HepG2 (cell line): ENCODE measurements at regions not wholly inside any gene's neighbourhood (a gene's known extent, or its start where the extent isn't known, plus 50 kb on each side); places are given as distances from the start of the nearest gene placed in this dataset.

Source experiments
- ATAC-seq: fragments of 200-7000 bp; cut with Tn5 transposase; 3 replicates; pipeline ENCODE4 v1.9.1; 2020; ENCODE audit warnings: mild to moderate bottlenecking, moderate library complexity
- BruUV-seq: library from RNA; stranded (reverse); fragments of 400-500 nt; replicated peaks from 2 replicates; lab custom pipeline; 2021; lab: Mats Ljungman, UMichigan
- CTCF ChIA-PET: fragments of 300-600 bp; formaldehyde crosslinking; extraction: SDS; loops from one replicate; lab custom pipeline; 2021; ENCODE audit warnings: low total read pairs, inconsistent platforms, low intra/inter-chr PET ratio; lab: Yijun Ruan, JAX
- POLR2A ChIA-PET: fragments of 350-600 bp; sonication (Branson Sonifier 250); formaldehyde crosslinking; loops from one replicate; lab custom pipeline; 2020; ENCODE audit warnings: antibody characterized with exemption, inconsistent platforms; lab: Yijun Ruan, JAX
- DNase-seq: peaks from one replicate; pipeline ENCODE4 v3.0.0-alpha.2; 2015; ENCODE audit warnings: low spot score
- FAIRE-seq: peaks from 3 replicates; lab custom pipeline; 2011; peaks lifted over from hg19 to GRCh38; lab: Jason Lieb, UNC
- H2AFZ ChIP-seq: one replicate; pipeline ENCODE4 v1.6.1; 2011; ENCODE audit warnings: low read length, inconsistent platforms
- H3K27ac ChIP-seq: fragments of 300-600 bp; 3 replicates; pipeline ENCODE4 v1.8.0; 2011; ENCODE audit warnings: mixed run types, mild to moderate bottlenecking, mixed read lengths, low read length, inconsistent platforms; ENCODE audit not compliant: insufficient read depth; ENCODE audit errors: extremely low read length
- H3K27me3 ChIP-seq, 2 experiments: fragments of 200-600 bp in 1 of 2; 2 replicates in 1 of 2; 3 replicates in 1 of 2; pipeline versions ENCODE4 v1.6.0 to v1.8.0; 2011; ENCODE audit warnings: low read length in 2 of 2, mild to moderate bottlenecking in 2 of 2, moderate library complexity in 2 of 2, inconsistent platforms in 1 of 2; ENCODE audit not compliant: insufficient read depth in 2 of 2, control insufficient read depth in 1 of 2
- H3K36me3 ChIP-seq, 2 experiments: fragments of 200-600 bp in 1 of 2; replicated peaks in 1 of 2; 2 replicates in 1 of 2; 3 replicates in 1 of 2; pipeline versions ENCODE4 v1.5.1 to v1.8.0; 2011; ENCODE audit warnings: low read length in 2 of 2, inconsistent platforms in 1 of 2; ENCODE audit not compliant: insufficient read depth in 2 of 2, control insufficient read depth in 1 of 2
- H3K4me1 ChIP-seq: 2 replicates; pipeline ENCODE4 v1.5.1; 2012; ENCODE audit warnings: low read length, inconsistent platforms; ENCODE audit not compliant: insufficient read depth
- H3K4me2 ChIP-seq: 2 replicates; pipeline ENCODE4 v1.6.0; 2011; ENCODE audit warnings: low read depth, low read length, inconsistent platforms
- H3K4me3 ChIP-seq, 3 experiments: fragments of 200-600 bp in 1 of 3; sonication (generic), shearing (Covaris generic) in 1 of 3; replicated peaks in 1 of 3; 2 replicates each; pipeline ENCODE4 v1.5.1; 2011 to 2016; ENCODE audit warnings: low read length in 3 of 3, inconsistent platforms in 2 of 3, low read depth in 2 of 3, mild to moderate bottlenecking in 2 of 3, control low read depth in 1 of 3, mixed read lengths in 1 of 3; ENCODE audit not compliant: insufficient read depth in 1 of 3
- H3K79me2 ChIP-seq: one replicate; pipeline ENCODE4 v1.6.1; 2011; ENCODE audit warnings: low read length, inconsistent platforms; ENCODE audit not compliant: insufficient read depth
- H3K9ac ChIP-seq: 2 replicates; pipeline ENCODE4 v1.6.0; 2011; ENCODE audit warnings: mild to moderate bottlenecking, low read depth, low read length, inconsistent platforms; ENCODE audit not compliant: insufficient read depth
- H3K9me3 ChIP-seq: 2 replicates; pipeline ENCODE4 v1.5.1; 2012; ENCODE audit warnings: mild to moderate bottlenecking, low read length
- H4K20me1 ChIP-seq: 2 replicates; pipeline ENCODE4 v1.6.0; 2011; ENCODE audit warnings: inconsistent platforms, mild to moderate bottlenecking, low read length, moderate library complexity; ENCODE audit not compliant: insufficient read depth
- NCOR1 ChIP-seq: fragments of 200-600 bp; sonication (generic); IDR thresholded peaks from 2 replicates; pipeline ENCODE4 v1.7.0; 2017; ENCODE audit warnings: antibody characterized with exemption, low read length, borderline replicate concordance
- SMAD9 ChIP-seq: sonication (generic); formaldehyde crosslinking; IDR thresholded peaks from 2 replicates; pipeline ENCODE4 v1.5.1; 2020; ENCODE audit warnings: mild to moderate bottlenecking, missing genetic modification reagents
- ZNF225 ChIP-seq: sonication (generic); formaldehyde crosslinking; IDR thresholded peaks from 2 replicates; pipeline ENCODE4 v1.4.0; 2020; ENCODE audit warnings: mild to moderate bottlenecking, missing genetic modification reagents
- ZNF484 ChIP-seq: sonication (generic); formaldehyde crosslinking; IDR thresholded peaks from 2 replicates; pipeline ENCODE4 v1.5.1; 2020; ENCODE audit warnings: mild to moderate bottlenecking, low read depth, missing genetic modification reagents, borderline replicate concordance
- ZNF550 ChIP-seq: sonication (generic); formaldehyde crosslinking; IDR thresholded peaks from 2 replicates; pipeline ENCODE4 v1.4.0; 2020; ENCODE audit warnings: mild to moderate bottlenecking, missing genetic modification reagents, borderline replicate concordance
- ZNF75D ChIP-seq: sonication (generic); formaldehyde crosslinking; IDR thresholded peaks from 2 replicates; pipeline ENCODE4 v1.8.1; 2023; ENCODE audit warnings: missing genetic modification reagents, mild to moderate bottlenecking, borderline replicate concordance
- WGBS: methylation state at CpG from one replicate; pipeline ENCODE4 v1.1.6; 2017; ENCODE audit warnings: low lambda C conversion rate; 5-methylcytosine and 5-hydroxymethylcytosine counted together
- in situ Hi-C: cut with HindIII; loops from 2 replicates; pipeline ENCODE4 v1.10.0; 2017; ENCODE audit warnings: low pct_unique_long_range_greater_than_20kb; ENCODE audit not compliant: extremely low pct_ligation_motif_present
- intact Hi-C: fragments of 100-400 bp; cut with micrococcal nuclease; formaldehyde crosslinking; loops from one replicate; pipeline ENCODE4 v1.10.0; 2022; ENCODE audit not compliant: unreplicated experiment
- TF ChIP-seq, protein P1 (sequence below): sonication (generic); formaldehyde crosslinking; IDR thresholded peaks from 2 replicates; pipeline ENCODE4 v1.4.0; 2020; ENCODE audit warnings: missing genetic modification reagents
- TF ChIP-seq, protein P2 (sequence below): sonication (generic); formaldehyde crosslinking; IDR thresholded peaks from 2 replicates; pipeline ENCODE4 v1.4.0; 2020; ENCODE audit warnings: mild to moderate bottlenecking, missing genetic modification reagents
- TF ChIP-seq, protein P3 (sequence below): sonication (generic); formaldehyde crosslinking; IDR thresholded peaks from 2 replicates; pipeline ENCODE4 v1.5.0; 2020; ENCODE audit warnings: missing genetic modification reagents
- TF ChIP-seq, protein P4 (sequence below): sonication (generic); formaldehyde crosslinking; IDR thresholded peaks from 2 replicates; pipeline ENCODE4 v1.8.0; 2022; ENCODE audit warnings: mild to moderate bottlenecking, missing genetic modification reagents

DNA sequence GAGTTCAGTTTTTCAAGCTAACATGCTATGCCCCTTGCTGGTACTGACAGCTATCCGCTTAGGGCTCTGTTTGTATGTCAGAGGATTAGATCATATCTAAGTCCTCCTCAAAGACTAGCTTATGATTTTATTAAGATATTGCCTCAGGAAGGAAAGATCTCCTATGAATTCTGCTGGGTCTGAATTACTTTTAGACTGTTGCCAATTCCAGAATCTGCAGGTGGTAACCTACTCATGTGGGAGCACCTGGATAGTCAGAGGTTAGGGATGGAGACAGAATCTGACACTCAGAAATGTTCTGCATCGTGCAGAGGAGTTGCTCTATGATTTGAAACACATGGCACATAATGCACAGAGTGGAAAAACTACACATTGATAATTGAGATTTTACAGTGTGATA lies 843.4 kb downstream of the SLC6A15 start:
- no peak overlapping the region for H3K27ac ChIP-seq
- H3K4me1 ChIP-seq: no peaks in the 10 kb centered on the region
- no peak overlapping the region for H3K4me2 ChIP-seq
- ATAC-seq (no peak), FAIRE-seq (no peak), DNase-seq (no peak)
- TF ChIP-seq, protein P1, sequence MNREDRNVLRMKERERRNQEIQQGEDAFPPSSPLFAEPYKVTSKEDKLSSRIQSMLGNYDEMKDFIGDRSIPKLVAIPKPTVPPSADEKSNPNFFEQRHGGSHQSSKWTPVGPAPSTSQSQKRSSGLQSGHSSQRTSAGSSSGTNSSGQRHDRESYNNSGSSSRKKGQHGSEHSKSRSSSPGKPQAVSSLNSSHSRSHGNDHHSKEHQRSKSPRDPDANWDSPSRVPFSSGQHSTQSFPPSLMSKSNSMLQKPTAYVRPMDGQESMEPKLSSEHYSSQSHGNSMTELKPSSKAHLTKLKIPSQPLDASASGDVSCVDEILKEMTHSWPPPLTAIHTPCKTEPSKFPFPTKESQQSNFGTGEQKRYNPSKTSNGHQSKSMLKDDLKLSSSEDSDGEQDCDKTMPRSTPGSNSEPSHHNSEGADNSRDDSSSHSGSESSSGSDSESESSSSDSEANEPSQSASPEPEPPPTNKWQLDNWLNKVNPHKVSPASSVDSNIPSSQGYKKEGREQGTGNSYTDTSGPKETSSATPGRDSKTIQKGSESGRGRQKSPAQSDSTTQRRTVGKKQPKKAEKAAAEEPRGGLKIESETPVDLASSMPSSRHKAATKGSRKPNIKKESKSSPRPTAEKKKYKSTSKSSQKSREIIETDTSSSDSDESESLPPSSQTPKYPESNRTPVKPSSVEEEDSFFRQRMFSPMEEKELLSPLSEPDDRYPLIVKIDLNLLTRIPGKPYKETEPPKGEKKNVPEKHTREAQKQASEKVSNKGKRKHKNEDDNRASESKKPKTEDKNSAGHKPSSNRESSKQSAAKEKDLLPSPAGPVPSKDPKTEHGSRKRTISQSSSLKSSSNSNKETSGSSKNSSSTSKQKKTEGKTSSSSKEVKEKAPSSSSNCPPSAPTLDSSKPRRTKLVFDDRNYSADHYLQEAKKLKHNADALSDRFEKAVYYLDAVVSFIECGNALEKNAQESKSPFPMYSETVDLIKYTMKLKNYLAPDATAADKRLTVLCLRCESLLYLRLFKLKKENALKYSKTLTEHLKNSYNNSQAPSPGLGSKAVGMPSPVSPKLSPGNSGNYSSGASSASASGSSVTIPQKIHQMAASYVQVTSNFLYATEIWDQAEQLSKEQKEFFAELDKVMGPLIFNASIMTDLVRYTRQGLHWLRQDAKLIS (CRISPR knock-in tag): no peak
- TF ChIP-seq ZNF550 (no peak), ZNF225 (no peak), ZNF75D (CRISPR knock-in tag) (no peak), SMAD9 (CRISPR knock-in tag) (no peak), ZNF484 (CRISPR knock-in tag) (no peak), NCOR1 (no peak)
- TF ChIP-seq, protein P2, sequence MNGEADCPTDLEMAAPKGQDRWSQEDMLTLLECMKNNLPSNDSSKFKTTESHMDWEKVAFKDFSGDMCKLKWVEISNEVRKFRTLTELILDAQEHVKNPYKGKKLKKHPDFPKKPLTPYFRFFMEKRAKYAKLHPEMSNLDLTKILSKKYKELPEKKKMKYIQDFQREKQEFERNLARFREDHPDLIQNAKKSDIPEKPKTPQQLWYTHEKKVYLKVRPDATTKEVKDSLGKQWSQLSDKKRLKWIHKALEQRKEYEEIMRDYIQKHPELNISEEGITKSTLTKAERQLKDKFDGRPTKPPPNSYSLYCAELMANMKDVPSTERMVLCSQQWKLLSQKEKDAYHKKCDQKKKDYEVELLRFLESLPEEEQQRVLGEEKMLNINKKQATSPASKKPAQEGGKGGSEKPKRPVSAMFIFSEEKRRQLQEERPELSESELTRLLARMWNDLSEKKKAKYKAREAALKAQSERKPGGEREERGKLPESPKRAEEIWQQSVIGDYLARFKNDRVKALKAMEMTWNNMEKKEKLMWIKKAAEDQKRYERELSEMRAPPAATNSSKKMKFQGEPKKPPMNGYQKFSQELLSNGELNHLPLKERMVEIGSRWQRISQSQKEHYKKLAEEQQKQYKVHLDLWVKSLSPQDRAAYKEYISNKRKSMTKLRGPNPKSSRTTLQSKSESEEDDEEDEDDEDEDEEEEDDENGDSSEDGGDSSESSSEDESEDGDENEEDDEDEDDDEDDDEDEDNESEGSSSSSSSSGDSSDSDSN (CRISPR knock-in tag): no peak
- TF ChIP-seq, protein P3, sequence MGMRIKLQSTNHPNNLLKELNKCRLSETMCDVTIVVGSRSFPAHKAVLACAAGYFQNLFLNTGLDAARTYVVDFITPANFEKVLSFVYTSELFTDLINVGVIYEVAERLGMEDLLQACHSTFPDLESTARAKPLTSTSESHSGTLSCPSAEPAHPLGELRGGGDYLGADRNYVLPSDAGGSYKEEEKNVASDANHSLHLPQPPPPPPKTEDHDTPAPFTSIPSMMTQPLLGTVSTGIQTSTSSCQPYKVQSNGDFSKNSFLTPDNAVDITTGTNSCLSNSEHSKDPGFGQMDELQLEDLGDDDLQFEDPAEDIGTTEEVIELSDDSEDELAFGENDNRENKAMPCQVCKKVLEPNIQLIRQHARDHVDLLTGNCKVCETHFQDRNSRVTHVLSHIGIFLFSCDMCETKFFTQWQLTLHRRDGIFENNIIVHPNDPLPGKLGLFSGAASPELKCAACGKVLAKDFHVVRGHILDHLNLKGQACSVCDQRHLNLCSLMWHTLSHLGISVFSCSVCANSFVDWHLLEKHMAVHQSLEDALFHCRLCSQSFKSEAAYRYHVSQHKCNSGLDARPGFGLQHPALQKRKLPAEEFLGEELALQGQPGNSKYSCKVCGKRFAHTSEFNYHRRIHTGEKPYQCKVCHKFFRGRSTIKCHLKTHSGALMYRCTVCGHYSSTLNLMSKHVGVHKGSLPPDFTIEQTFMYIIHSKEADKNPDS (CRISPR knock-in tag): no peak
- TF ChIP-seq, protein P4, sequence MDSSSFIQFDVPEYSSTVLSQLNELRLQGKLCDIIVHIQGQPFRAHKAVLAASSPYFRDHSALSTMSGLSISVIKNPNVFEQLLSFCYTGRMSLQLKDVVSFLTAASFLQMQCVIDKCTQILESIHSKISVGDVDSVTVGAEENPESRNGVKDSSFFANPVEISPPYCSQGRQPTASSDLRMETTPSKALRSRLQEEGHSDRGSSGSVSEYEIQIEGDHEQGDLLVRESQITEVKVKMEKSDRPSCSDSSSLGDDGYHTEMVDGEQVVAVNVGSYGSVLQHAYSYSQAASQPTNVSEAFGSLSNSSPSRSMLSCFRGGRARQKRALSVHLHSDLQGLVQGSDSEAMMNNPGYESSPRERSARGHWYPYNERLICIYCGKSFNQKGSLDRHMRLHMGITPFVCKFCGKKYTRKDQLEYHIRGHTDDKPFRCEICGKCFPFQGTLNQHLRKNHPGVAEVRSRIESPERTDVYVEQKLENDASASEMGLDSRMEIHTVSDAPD (CRISPR knock-in tag): no peak
- no peaks in the 10 kb centered on the region for H4K20me1 ChIP-seq
- no TSS peak for BruUV-seq
- H3K27me3 ChIP-seq: no peaks in the 10 kb centered on the region
- no peaks in the 10 kb centered on the region for H3K9me3 ChIP-seq
- POLR2A ChIA-PET: no interaction called here
- no peak overlapping the region for H3K9ac ChIP-seq
- H3K36me3 ChIP-seq: no peaks in the 10 kb centered on the region
- 0% methylated on average over 2 of the region's 2 CpGs for WGBS
- no peak overlapping the region for H2AFZ ChIP-seq
- CTCF ChIA-PET: no interaction called here
- in situ Hi-C loops: no loop called here
- no peaks in the 10 kb centered on the region for H3K79me2 ChIP-seq
- intact Hi-C loops: no loop called here
- no peak overlapping the region for H3K4me3 ChIP-seq
